GM18868 (cell line): ENCODE measurements at regions not wholly inside any gene's neighbourhood (a gene's known extent, or its start where the extent isn't known, plus 50 kb on each side); places are given as distances from the start of the nearest gene placed in this dataset.
"Not testable (repeated sequence)": the region's sequence is repeated elsewhere in the genome, so short reads cannot be mapped to it uniquely, and the experiment has no call there.

Experiments
- ATAC-seq: cut with Tn5 transposase; IDR thresholded peaks from one replicate; pipeline ENCODE4 v1.9.1; 2021; ENCODE audit warnings: mild to moderate bottlenecking, moderate library complexity; ENCODE audit not compliant: unreplicated experiment

DNA sequence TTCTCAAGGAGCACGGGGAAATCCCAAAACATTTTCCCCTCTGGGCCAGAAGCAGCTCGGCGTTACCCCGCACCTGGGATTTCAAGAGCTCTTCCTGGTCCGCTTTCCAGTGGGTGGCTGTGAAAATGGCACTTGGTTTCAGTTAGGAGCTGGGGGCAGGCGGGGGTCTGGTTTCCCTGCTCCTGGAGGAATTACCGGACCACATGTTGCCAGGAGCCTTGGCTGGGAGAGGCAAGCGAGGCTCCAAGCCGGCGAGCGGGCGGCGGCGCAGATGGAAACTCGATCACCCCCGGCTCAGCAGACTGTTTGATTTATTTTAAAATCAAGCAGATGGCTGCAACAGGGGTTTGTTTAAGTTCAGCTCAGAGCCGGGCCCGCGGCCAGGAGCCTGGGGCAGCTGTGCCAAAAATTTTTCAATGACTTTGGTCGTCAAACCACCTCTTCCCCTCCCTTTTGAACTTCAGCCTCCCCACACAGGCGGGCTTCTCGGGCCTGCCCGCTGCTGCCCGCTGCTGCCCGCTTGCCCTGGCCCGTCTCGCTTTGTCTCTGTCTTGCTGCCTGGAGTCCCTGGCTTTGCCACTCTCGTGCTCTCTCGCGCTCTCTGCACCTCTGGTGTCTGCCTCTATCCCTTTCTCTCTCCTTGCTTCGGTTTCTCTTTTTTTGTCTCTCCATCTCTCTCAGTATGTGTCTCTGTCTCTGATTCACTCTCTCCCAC lies 108.0 kb upstream of the CIBAR2 start:
- no peak for ATAC-seq

DNA sequence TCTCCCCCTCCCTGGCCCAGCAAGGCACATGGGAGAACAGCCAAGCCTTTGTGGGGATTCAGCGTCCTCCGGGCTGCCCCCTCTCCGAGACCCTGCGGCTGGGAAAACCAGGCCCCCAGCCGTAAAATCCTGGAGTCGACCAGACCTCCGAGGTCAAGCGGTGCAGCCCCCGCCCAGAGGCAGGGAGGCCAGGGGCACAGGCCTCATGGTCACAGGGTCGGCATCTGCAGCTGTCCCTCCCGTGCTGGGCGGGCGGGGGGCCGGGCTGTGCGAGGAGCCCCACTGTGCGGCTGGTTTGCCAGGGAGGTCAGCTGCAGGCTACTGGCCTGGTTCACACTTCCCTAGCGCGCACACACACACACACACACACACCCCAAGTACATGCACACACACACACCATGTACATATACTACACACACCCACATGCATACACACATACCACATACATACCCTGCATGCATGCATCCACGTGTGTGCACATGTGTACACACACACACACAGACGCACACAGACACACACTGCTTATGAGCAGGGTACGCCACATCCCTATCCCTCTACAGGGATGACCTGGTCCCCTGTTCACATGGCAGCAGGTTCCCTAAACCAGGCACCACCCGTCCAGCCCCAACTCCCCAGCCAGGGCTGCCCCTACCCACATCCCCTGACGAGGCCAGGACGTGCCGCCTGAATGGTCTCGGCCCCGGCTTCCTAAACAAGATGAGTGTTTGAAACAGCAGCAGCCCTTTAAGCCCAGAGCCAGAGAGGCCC lies 108.9 kb upstream of the CIBAR2 start:
- no peak for ATAC-seq

- no peak for ATAC-seq
These were observed 109.5 kb upstream of the CIBAR2 start for GRCh38 chr16:85221771-85222154.

GRCh38 chr16:85222155-85222863 lies 110.0 kb upstream of the CIBAR2 start:
- no peak for ATAC-seq

GRCh38 chr16:85225257-85225656 lies 113.0 kb upstream of the CIBAR2 start:
- no peak for ATAC-seq

DNA sequence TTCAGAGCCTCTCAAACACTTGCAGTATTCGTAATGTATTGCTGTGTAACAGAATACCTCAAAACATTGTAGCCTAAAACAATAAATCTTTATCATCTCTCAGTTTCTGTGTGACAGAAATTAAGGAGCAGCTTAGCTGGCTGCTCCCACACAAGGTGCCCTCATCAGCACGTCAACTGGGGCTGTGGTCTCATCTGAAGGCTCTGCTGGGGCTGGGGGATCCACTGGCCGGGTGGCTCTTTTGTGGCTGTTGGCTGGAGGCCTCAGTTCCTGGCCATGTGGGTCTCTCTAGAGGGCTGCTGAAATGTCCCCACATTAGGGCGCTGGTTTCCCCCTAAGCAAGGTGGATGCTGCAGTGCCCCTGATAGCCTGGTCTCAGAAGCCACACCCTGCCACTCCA lies 113.4 kb upstream of the CIBAR2 start:
- no peak for ATAC-seq

DNA sequence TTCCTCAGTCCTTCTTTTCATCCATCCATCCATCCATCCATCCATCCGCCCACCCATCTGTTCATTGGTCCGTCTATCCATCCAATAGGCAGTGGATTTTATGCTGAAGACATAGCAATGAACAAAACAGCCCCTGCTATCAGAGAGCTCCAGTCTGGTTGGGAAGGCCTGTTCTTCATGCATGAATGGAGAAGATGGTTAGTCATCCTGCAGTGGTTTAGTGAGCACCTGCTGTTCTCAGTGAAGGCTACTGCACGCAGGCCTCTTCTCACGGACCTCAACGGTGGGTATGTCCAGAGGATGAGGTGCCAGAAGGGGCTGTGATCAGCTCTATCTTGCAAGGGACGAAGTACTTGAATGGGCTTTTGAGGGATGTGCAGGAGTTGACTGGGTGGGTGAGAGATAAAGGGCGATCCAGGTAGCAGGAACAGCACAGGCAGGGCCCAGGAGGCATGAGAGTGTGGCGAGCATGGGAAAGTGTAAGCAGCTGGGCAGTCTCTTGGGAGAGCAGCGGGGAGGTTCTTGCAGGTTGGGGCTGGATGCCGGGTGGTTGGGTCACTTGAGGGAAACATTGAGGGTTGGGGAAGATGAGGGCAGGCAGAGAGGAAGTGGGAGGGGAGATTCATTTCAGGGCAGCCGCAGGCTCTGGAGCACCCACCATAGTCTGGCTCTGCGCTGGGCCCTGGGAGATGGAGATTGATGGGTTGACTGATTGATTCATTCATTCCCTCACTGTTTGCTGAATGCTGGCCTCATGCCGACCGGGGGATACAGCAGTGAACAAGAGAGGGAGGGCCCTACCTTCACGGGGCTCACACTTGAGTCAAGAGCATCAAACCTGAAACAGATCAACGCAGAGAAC lies 115.0 kb upstream of the CIBAR2 start:
- peak; percentile 72 for ATAC-seq

- ATAC-seq = peak; percentile 4
These were observed 115.9 kb upstream of the CIBAR2 start for GRCh38 chr16:85227946-85228862.

GRCh38 chr16:85228970-85229430 lies 116.7 kb upstream of the CIBAR2 start:
- ATAC-seq = no peak

- ATAC-seq = no peak
These were observed 117.7 kb upstream of the CIBAR2 start for GRCh38 chr16:85229869-85230462.

GRCh38 chr16:85230764-85231383 lies 118.6 kb upstream of the CIBAR2 start:
- ATAC-seq = not testable (repeated sequence)

GRCh38 chr16:85231959-85232358 lies 119.7 kb upstream of the CIBAR2 start:
- no peak for ATAC-seq

DNA sequence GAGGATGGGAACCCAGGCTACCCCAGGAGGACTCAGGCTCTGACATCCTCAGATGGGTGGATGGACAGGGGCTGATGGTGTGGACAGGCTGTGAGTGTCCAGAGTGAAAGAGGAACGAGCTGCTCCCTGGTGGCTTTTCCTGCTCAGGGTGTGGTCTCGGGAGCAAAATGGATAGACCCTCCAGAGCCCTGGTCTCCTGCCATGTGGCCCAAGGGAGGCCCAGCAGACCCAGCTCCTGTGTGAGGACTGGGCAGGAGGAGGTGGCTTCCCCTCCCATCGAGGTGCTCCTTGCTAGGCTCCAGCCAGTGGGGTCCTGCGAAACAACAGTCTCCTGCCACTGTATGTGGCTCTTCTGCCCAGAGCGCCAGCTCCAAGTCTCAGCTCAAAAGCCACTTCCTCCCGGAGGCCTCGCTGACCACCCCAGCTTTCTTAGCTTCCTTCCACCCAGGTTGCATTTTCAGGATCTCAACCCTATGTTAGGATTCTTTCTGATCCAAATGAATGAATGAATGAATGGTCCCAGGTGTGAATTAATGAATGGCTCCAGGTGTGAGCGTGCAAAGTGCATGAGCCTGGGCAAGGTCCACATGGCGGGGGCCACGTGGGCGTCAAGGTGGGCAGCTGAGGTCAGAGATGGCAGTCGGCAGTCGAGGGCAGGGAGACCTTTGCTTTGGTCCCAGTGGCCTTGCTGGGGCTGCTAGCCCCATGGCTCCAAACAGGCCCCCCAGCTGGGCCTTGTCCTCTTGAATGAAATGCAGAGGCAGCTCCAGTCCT lies 120.3 kb upstream of the CIBAR2 start:
- ATAC-seq = no peak

DNA sequence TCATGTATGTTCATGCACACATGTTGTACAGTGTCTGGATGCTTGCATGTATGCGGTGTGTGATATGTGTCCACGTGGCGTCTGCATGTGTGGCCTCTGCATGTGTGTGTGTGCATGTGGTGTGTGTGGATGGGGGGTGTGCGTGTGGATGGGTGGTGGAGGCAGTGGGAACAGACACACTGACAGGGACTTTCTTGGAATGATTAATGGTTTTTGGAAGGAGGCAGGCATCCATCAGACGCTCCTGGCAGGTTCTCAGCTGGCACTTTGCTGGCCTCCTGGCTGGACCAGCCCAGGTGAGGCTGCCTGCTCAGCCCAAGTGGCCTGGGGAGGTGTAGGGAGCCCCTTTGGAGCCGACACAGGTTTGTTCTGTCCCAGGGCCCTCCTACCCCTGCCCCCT lies 121.2 kb upstream of the CIBAR2 start:
- no peak for ATAC-seq

- no peak for ATAC-seq
These were observed 122.3 kb upstream of the CIBAR2 start for GRCh38 chr16:85234310-85235204.

DNA sequence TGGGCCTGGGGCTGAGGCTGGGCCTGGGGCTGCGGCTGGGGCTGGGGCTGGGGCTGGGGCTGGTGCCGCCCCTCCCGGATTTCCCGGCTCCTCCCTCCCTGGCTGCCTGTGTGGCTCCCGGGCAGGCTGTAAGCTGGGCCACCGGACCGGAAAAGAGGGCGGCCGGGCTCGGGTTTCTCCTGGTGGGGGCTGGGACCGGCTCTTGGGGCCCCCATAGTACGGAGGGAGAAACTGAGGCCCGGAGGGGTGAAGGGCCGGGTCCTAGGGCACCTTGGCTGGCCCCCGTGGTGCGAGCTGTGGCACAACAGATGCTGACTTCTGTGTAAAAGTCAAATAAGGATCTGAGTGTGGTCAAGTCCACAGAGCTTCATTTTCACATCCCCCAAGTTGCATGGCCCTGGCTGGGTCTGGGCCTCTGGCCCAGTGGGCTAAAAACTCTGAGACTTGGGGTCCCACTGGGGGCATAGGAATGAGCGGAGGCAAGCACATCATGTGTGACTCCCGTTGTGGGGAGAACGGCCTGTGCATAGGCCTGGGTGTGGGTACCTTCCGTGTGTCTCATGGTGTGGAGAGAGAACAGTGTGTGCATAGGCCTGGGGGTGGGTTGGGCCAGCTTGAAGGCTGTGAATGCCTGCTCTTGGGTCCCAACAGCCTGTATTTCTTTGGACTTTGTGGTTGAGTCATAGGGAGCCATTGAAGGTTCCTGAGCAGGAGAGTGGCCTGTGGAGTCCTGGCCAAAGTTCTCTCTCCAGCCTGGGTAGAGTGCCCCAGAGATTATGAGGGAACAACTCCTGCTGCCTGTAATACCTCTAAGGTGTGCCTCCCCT lies 123.9 kb upstream of the CIBAR2 start:
- ATAC-seq = peak; percentile 44
